ENCODE measurements at regions not wholly inside any gene's neighbourhood (a gene's known extent, or its start where the extent isn't known, plus 50 kb on each side); places are given as distances from the start of the nearest gene placed in this dataset.

- TF ChIP-seq CTCF (IDR thresholded peaks at IDR 0.05) = no peak
- H3K9me3 Mint-ChIP-seq (ENCODE audit: unreplicated experiment) = no peaks in the 10 kb centered on the region
- DNase-seq (ENCODE audit: extremely low spot score, unreplicated experiment) = no peak
- no peaks in the 10 kb centered on the region for H3K27me3 Mint-ChIP-seq (ENCODE audit: unreplicated experiment)
- H3K36me3 Mint-ChIP-seq (ENCODE audit: unreplicated experiment) = no peaks in the 10 kb centered on the region
- no peak overlapping the region for H3K4me3 Mint-ChIP-seq (ENCODE audit: unreplicated experiment)
- H3K27ac Mint-ChIP-seq (ENCODE audit: unreplicated experiment) = no peak overlapping the region
- no peaks in the 10 kb centered on the region for H3K4me1 Mint-ChIP-seq (ENCODE audit: unreplicated experiment)
Measured at GRCh38 chr3:21989341-21990042, 238.5 kb upstream of the ZNF385D start.

GRCh38 chr3:21991061-21991460 lies 240.1 kb upstream of the ZNF385D start:
- Mint-ChIP-seq H3K9me3 (ENCODE audit: unreplicated experiment) (no peaks in the 10 kb centered on the region), H3K4me3 (ENCODE audit: unreplicated experiment) (no peak overlapping the region), H3K27ac (ENCODE audit: unreplicated experiment) (no peak overlapping the region), H3K36me3 (ENCODE audit: unreplicated experiment) (no peaks in the 10 kb centered on the region), H3K27me3 (ENCODE audit: unreplicated experiment) (no peaks in the 10 kb centered on the region), H3K4me1 (ENCODE audit: unreplicated experiment) (no peaks in the 10 kb centered on the region)
- no peak for DNase-seq (ENCODE audit: extremely low spot score, unreplicated experiment)
- TF ChIP-seq CTCF (IDR thresholded peaks at IDR 0.05) = no peak

DNA sequence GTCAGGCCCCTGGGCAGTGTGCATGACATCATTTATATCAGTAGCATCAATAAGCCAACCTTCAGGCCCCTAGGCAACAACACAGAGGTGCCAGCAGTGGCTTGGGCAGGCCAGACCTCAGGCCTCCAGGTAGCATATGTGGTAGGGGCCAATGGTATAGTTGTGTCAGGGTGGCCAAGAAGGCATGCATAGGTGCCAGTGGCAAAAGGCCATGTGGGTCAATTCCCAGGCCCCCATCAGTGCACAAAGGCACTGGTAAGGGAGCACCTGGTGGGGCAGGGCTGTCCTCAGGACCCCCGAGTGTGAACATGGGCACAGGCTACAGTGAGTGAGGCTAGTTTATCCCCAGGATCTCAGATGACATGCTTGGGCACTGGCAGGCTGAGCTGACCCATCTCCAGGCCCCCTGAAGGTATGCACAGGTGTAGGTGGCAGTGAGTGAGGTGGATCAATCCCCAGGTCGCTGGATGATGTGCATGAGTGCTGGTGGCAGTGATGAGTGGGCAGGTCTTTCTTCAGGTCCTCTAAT lies 244.1 kb upstream of the ZNF385D start:
- H3K36me3 Mint-ChIP-seq (ENCODE audit: unreplicated experiment) = no peaks in the 10 kb centered on the region
- H3K4me1 Mint-ChIP-seq (ENCODE audit: unreplicated experiment) = no peaks in the 10 kb centered on the region
- DNase-seq (ENCODE audit: extremely low spot score, unreplicated experiment) = no peak
- no peak overlapping the region for H3K27ac Mint-ChIP-seq (ENCODE audit: unreplicated experiment)
- H3K27me3 Mint-ChIP-seq (ENCODE audit: unreplicated experiment) = no peaks in the 10 kb centered on the region
- H3K9me3 Mint-ChIP-seq (ENCODE audit: unreplicated experiment) = no peaks in the 10 kb centered on the region
- no peak for TF ChIP-seq CTCF (IDR thresholded peaks at IDR 0.05)
- H3K4me3 Mint-ChIP-seq (ENCODE audit: unreplicated experiment) = no peak overlapping the region

DNA sequence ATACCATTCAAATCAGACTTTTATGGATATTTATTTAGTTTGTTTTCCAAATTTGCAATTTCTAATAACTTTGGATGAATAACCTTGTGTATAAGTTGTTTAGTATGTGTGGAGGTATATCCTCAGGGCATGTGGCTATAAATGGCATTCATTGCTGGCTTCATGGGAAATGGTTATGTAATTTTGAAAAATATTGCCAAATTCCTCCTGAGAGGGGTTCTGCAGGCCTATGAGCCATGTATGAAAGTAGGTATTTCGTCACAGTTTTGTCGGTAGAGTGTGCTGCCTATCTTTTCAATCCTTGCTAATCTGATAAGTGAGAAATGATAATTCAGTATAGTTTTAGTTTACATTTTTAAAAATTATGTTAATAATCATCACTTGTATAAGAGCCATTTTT lies 256.4 kb upstream of the ZNF385D start:
- no peaks in the 10 kb centered on the region for H3K4me1 Mint-ChIP-seq (ENCODE audit: unreplicated experiment)
- H3K27ac Mint-ChIP-seq (ENCODE audit: unreplicated experiment) = no peak overlapping the region
- no peak for TF ChIP-seq CTCF (IDR thresholded peaks at IDR 0.05)
- H3K9me3 Mint-ChIP-seq (ENCODE audit: unreplicated experiment) = no peaks in the 10 kb centered on the region
- H3K36me3 Mint-ChIP-seq (ENCODE audit: unreplicated experiment) = no peaks in the 10 kb centered on the region
- H3K4me3 Mint-ChIP-seq (ENCODE audit: unreplicated experiment) = no peak overlapping the region
- DNase-seq (ENCODE audit: extremely low spot score, unreplicated experiment) = no peak
- H3K27me3 Mint-ChIP-seq (ENCODE audit: unreplicated experiment) = peaks cover 16% of the 10 kb centered on the region

GRCh38 chr3:22010997-22011396 lies 260.0 kb upstream of the ZNF385D start:
- Mint-ChIP-seq H3K4me3 (ENCODE audit: unreplicated experiment) (no peak overlapping the region), H3K4me1 (ENCODE audit: unreplicated experiment) (no peaks in the 10 kb centered on the region), H3K9me3 (ENCODE audit: unreplicated experiment) (no peaks in the 10 kb centered on the region), H3K27ac (ENCODE audit: unreplicated experiment) (no peak overlapping the region), H3K36me3 (ENCODE audit: unreplicated experiment) (no peaks in the 10 kb centered on the region), H3K27me3 (ENCODE audit: unreplicated experiment) (peaks cover 22% of the 10 kb centered on the region)
- no peak for TF ChIP-seq CTCF (IDR thresholded peaks at IDR 0.05)
- no peak for DNase-seq (ENCODE audit: extremely low spot score, unreplicated experiment)
